ENCODE measurements at regions not wholly inside any gene's neighbourhood (a gene's known extent, or its start where the extent isn't known, plus 50 kb on each side); places are given as distances from the start of the nearest gene placed in this dataset.

DNA sequence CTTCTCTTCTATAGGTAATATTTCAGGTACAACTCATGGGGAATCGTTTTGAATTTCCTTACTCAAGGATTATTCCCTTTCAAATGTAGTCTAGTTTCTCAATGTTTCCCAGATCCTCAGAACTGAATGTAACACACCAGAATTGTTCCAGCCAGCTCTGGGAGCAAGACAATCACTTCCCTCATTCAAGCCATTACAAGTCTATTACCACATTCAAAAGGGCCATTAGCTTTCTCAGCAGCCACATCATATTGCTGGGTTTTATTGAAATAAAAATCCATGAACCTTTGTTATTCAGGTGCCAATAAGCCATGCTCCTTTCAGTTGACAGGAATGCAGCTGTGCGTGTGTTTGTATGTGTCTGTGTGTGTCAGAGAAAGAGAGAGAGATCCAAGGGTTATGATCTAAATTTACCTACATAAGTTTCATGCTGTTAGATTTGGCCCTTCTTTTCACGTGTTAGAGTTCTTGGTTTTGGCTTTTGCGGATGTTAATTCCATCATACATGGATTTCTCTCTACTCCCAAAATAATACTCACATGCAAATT, 357.7 kb downstream of the BCAT1 start:
- H4K20me1 ChIP-seq (ENCODE audit: low read depth, low read length), result no peaks in the 10 kb centered on the region
- no peak for TF ChIP-seq EZH2phosphoT487 (conservative IDR thresholded peaks at IDR 0.05; ENCODE audit: low read length)
- TF ChIP-seq, protein P1, sequence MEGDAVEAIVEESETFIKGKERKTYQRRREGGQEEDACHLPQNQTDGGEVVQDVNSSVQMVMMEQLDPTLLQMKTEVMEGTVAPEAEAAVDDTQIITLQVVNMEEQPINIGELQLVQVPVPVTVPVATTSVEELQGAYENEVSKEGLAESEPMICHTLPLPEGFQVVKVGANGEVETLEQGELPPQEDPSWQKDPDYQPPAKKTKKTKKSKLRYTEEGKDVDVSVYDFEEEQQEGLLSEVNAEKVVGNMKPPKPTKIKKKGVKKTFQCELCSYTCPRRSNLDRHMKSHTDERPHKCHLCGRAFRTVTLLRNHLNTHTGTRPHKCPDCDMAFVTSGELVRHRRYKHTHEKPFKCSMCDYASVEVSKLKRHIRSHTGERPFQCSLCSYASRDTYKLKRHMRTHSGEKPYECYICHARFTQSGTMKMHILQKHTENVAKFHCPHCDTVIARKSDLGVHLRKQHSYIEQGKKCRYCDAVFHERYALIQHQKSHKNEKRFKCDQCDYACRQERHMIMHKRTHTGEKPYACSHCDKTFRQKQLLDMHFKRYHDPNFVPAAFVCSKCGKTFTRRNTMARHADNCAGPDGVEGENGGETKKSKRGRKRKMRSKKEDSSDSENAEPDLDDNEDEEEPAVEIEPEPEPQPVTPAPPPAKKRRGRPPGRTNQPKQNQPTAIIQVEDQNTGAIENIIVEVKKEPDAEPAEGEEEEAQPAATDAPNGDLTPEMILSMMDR (IDR thresholded peaks at IDR 0.05; ENCODE audit: insufficient read depth, low read length, poor library complexity, severe bottlenecking), result no peak
- no peaks in the 10 kb centered on the region for H3K9me2 ChIP-seq (replicated peaks; ENCODE audit: insufficient read depth, low read length)
- H3K27ac ChIP-seq (ENCODE audit: low read depth, low read length), result no peak overlapping the region
- H3K4me3 ChIP-seq (ENCODE audit: insufficient read depth, low read length, poor library complexity, severe bottlenecking), result no peak overlapping the region
- no peaks in the 10 kb centered on the region for H3K79me2 ChIP-seq (ENCODE audit: insufficient read depth, low read length)
- no peak overlapping the region for H2AFZ ChIP-seq (ENCODE audit: low read depth, low read length, severe bottlenecking)
- no peaks in the 10 kb centered on the region for H3K9me3 ChIP-seq (ENCODE audit: insufficient read depth, low read length)
- no peaks in the 10 kb centered on the region for H3F3A ChIP-seq (ENCODE audit: insufficient read depth)
- no peak overlapping the region for H3K4me2 ChIP-seq (ENCODE audit: low read depth, low read length, poor library complexity, severe bottlenecking)
- no peaks in the 10 kb centered on the region for H3K36me3 ChIP-seq (ENCODE audit: low read length)
- no peaks in the 10 kb centered on the region for H3K27me3 ChIP-seq (ENCODE audit: low read length)
- H3K9ac ChIP-seq (ENCODE audit: low read length), result no peak overlapping the region

DNA sequence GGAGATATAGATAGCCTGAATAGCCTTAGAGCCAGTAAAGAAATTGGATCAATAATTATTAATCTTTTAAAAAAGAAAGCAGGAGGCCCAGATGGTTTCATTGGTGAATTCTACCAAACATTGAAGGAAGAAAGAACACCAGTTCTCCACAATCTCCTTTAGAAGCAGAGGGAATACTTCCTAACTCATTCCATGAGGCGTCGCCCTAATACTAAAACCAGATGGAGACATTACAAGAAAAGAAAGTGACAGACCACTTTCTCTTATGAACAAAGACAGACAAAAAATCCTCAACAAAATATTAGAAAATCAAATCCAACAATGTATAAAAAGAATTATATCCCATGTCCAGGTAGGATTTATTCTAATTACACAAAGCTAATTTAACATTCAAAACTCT, 362.6 kb downstream of the BCAT1 start:
- Histone ChIP-seq H3K9me2 (replicated peaks; ENCODE audit: insufficient read depth, low read length) (no peaks in the 10 kb centered on the region), H3K9me3 (ENCODE audit: insufficient read depth, low read length) (no peaks in the 10 kb centered on the region), H4K20me1 (ENCODE audit: low read depth, low read length) (no peaks in the 10 kb centered on the region), H3K9ac (ENCODE audit: low read length) (no peak overlapping the region), H3F3A (ENCODE audit: insufficient read depth) (no peaks in the 10 kb centered on the region), H3K36me3 (ENCODE audit: low read length) (no peaks in the 10 kb centered on the region), H3K4me2 (ENCODE audit: low read depth, low read length, poor library complexity, severe bottlenecking) (no peak overlapping the region), H3K27ac (ENCODE audit: low read depth, low read length) (no peak overlapping the region), H2AFZ (ENCODE audit: low read depth, low read length, severe bottlenecking) (no peak overlapping the region), H3K79me2 (ENCODE audit: insufficient read depth, low read length) (no peaks in the 10 kb centered on the region), H3K4me3 (ENCODE audit: insufficient read depth, low read length, poor library complexity, severe bottlenecking) (no peak overlapping the region), H3K27me3 (ENCODE audit: low read length) (no peaks in the 10 kb centered on the region)
- TF ChIP-seq EZH2phosphoT487 (conservative IDR thresholded peaks at IDR 0.05; ENCODE audit: low read length), result no peak
- TF ChIP-seq, protein P1 (IDR thresholded peaks at IDR 0.05; ENCODE audit: insufficient read depth, low read length, poor library complexity, severe bottlenecking), result no peak

DNA sequence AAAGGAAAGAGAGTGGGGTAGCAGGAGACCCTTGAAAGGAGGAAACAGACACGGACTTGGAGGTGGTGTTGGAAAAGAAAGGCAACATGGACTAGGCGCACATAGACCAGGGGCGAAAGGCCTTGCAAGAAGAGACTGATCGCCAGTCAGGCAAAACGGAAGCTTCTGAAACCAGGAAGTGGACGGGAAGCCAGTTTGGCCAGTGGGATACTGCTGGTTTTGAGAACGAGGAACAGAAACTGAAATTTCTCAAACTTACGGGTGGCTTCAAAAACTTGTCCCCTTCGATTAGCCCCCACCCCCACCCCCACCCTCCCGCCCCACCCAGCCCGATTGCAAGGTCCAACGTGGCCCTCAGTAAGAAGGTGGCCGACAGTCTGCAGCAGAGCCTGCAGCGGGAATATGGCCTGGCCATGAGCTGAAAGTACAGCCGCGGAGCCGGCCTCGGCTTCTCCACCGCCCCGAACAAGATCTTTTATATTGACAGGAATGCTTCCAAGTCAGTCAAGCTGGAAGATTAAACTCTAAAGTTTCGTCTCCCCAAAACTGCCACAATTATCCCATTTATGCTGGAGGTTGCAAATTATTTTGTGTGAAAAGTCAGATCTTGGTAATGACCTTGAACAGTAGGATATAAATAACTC, 364.7 kb downstream of the BCAT1 start:
- no peaks in the 10 kb centered on the region for H3K9me2 ChIP-seq (replicated peaks; ENCODE audit: insufficient read depth, low read length)
- H3K36me3 ChIP-seq (ENCODE audit: low read length), result no peaks in the 10 kb centered on the region
- H3K9ac ChIP-seq (ENCODE audit: low read length), result no peak overlapping the region
- no peaks in the 10 kb centered on the region for H3K27me3 ChIP-seq (ENCODE audit: low read length)
- no peaks in the 10 kb centered on the region for H3F3A ChIP-seq (ENCODE audit: insufficient read depth)
- no peaks in the 10 kb centered on the region for H3K9me3 ChIP-seq (ENCODE audit: insufficient read depth, low read length)
- TF ChIP-seq, protein P1 (IDR thresholded peaks at IDR 0.05; ENCODE audit: insufficient read depth, low read length, poor library complexity, severe bottlenecking), result no peak
- no peak for TF ChIP-seq EZH2phosphoT487 (conservative IDR thresholded peaks at IDR 0.05; ENCODE audit: low read length)
- no peak overlapping the region for H3K27ac ChIP-seq (ENCODE audit: low read depth, low read length)
- no peak overlapping the region for H3K4me2 ChIP-seq (ENCODE audit: low read depth, low read length, poor library complexity, severe bottlenecking)
- no peaks in the 10 kb centered on the region for H3K79me2 ChIP-seq (ENCODE audit: insufficient read depth, low read length)
- H4K20me1 ChIP-seq (ENCODE audit: low read depth, low read length), result no peaks in the 10 kb centered on the region
- no peak overlapping the region for H2AFZ ChIP-seq (ENCODE audit: low read depth, low read length, severe bottlenecking)
- H3K4me3 ChIP-seq (ENCODE audit: insufficient read depth, low read length, poor library complexity, severe bottlenecking), result no peak overlapping the region
